DND-41 (cell line): ENCODE measurements at regions not wholly inside any gene's neighbourhood (a gene's known extent, or its start where the extent isn't known, plus 50 kb on each side); places are given as distances from the start of the nearest gene placed in this dataset.

ENCODE experiments used
- EZH2 ChIP-seq: IDR thresholded peaks from 3 replicates; pipeline ENCODE4 v1.6.1; 2012; ENCODE audit warnings: borderline replicate concordance, low read depth, mild to moderate bottlenecking, moderate library complexity, low read length, inconsistent platforms; ENCODE audit not compliant: severe bottlenecking
- TF ChIP-seq, protein P1 (sequence below): IDR thresholded peaks from 2 replicates; pipeline ENCODE4 v1.5.1; 2012; ENCODE audit warnings: borderline replicate concordance, low read length, moderate library complexity, mild to moderate bottlenecking; ENCODE audit not compliant: poor library complexity, severe bottlenecking; ENCODE audit errors: extremely low read depth

DNA sequence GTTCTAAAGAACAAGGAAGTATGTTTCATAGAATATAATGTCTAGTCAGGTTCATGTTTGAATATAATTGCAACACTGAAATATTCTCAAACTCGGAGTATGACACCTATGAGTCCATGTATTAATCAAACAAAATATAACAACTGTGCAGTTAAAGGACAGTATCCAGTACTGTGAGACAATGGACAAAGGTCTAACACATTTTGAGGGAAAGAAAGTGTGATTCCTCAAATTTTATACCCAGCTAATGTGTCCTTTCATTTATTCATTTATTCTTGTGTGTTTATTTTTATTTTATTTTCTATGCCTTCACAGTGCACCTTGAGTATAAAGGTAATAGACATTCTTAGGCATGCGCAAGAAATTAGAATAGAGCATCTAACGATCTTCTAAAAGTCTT lies 401.0 kb upstream of the ZFHX3 start:
- TF ChIP-seq, protein P1, sequence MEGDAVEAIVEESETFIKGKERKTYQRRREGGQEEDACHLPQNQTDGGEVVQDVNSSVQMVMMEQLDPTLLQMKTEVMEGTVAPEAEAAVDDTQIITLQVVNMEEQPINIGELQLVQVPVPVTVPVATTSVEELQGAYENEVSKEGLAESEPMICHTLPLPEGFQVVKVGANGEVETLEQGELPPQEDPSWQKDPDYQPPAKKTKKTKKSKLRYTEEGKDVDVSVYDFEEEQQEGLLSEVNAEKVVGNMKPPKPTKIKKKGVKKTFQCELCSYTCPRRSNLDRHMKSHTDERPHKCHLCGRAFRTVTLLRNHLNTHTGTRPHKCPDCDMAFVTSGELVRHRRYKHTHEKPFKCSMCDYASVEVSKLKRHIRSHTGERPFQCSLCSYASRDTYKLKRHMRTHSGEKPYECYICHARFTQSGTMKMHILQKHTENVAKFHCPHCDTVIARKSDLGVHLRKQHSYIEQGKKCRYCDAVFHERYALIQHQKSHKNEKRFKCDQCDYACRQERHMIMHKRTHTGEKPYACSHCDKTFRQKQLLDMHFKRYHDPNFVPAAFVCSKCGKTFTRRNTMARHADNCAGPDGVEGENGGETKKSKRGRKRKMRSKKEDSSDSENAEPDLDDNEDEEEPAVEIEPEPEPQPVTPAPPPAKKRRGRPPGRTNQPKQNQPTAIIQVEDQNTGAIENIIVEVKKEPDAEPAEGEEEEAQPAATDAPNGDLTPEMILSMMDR = no peak
- TF ChIP-seq EZH2 = no peak
